ENCODE measurements at regions not wholly inside any gene's neighbourhood (a gene's known extent, or its start where the extent isn't known, plus 50 kb on each side); places are given as distances from the start of the nearest gene placed in this dataset.
"Not testable (repeated sequence)": the region's sequence is repeated elsewhere in the genome, so short reads cannot be mapped to it uniquely, and the experiment has no call there.

- DNase-seq (ENCODE audit: low read depth, low spot score) = not testable (repeated sequence)
Measured at GRCh38 chr13:100766570-100766969, 92.0 kb upstream of the TMTC4 start.

- no peak for DNase-seq (ENCODE audit: low read depth, low spot score)
Measured at GRCh38 chr13:100764937-100765336, 90.3 kb upstream of the TMTC4 start.

- not testable (repeated sequence) for DNase-seq (ENCODE audit: low read depth, low spot score)
Measured at GRCh38 chr13:100762126-100762525, 87.5 kb upstream of the TMTC4 start.

GRCh38 chr13:100755891-100756290 is 81.3 kb upstream of the TMTC4 start:
- no peak for DNase-seq (ENCODE audit: low read depth, low spot score)

GRCh38 chr13:100754459-100754858 is 79.9 kb upstream of the TMTC4 start:
- no peak for DNase-seq (ENCODE audit: low read depth, low spot score)

GRCh38 chr13:100753376-100753775 is 78.8 kb upstream of the TMTC4 start:
- no peak for DNase-seq (ENCODE audit: low read depth, low spot score)

- DNase-seq (ENCODE audit: low read depth, low spot score) = no peak
Measured at GRCh38 chr13:100751826-100752225, 77.2 kb upstream of the TMTC4 start.

GRCh38 chr13:100746953-100747683 is 72.5 kb upstream of the TMTC4 start:
- DNase-seq (ENCODE audit: low read depth, low spot score) = no peak

- DNase-seq (ENCODE audit: low read depth, low spot score) = no peak
Measured at GRCh38 chr13:100738176-100738855, 63.7 kb upstream of the TMTC4 start.

GRCh38 chr13:100735494-100735893 is 60.9 kb upstream of the TMTC4 start:
- DNase-seq (ENCODE audit: low read depth, low spot score) = no peak

GRCh38 chr13:100734194-100734720 is 59.7 kb upstream of the TMTC4 start:
- DNase-seq (ENCODE audit: low read depth, low spot score) = no peak

- no peak for DNase-seq (ENCODE audit: low read depth, low spot score)
Measured at GRCh38 chr13:100733261-100733660, 58.7 kb upstream of the TMTC4 start.

- no peak for DNase-seq (ENCODE audit: low read depth, low spot score)
Measured at GRCh38 chr13:100728201-100728600, 53.6 kb upstream of the TMTC4 start.

GRCh38 chr13:100725472-100725871 is 50.9 kb upstream of the TMTC4 start:
- no peak for DNase-seq (ENCODE audit: low read depth, low spot score)

GRCh38 chr13:100724568-100724967 is 50.0 kb upstream of the TMTC4 start:
- no peak for DNase-seq (ENCODE audit: low read depth, low spot score)
